Ishikawa (cell line): ENCODE measurements at regions not wholly inside any gene's neighbourhood (a gene's known extent, or its start where the extent isn't known, plus 50 kb on each side); places are given as distances from the start of the nearest gene placed in this dataset.

ENCODE experiments used
- CEBPB ChIP-seq: IDR thresholded peaks from 2 replicates; pipeline ENCODE4 v1.6.1; 2012
- CREB1 ChIP-seq: IDR thresholded peaks from 2 replicates; pipeline ENCODE4 v1.6.1; 2012; ENCODE audit warnings: low read depth
- EGR1 ChIP-seq: IDR thresholded peaks from 2 replicates; pipeline ENCODE4 v1.6.1; 2012
- EP300 ChIP-seq: IDR thresholded peaks from 2 replicates; pipeline ENCODE4 v1.6.1; 2012; ENCODE audit warnings: borderline replicate concordance
- FOXM1 ChIP-seq: IDR thresholded peaks from 2 replicates; pipeline ENCODE4 v1.6.1; 2012; ENCODE audit warnings: low read depth, borderline replicate concordance
- NFIC ChIP-seq: IDR thresholded peaks from 2 replicates; pipeline ENCODE4 v1.6.1; 2012
- RAD21 ChIP-seq: IDR thresholded peaks from 2 replicates; pipeline ENCODE4 v1.6.1; 2012; ENCODE audit warnings: low read depth
- TAF1 ChIP-seq: IDR thresholded peaks from 2 replicates; pipeline ENCODE4 v1.6.1; 2012; ENCODE audit warnings: low read depth, mild to moderate bottlenecking
- TCF12 ChIP-seq: IDR thresholded peaks from 2 replicates; pipeline ENCODE4 v1.6.1; 2012; ENCODE audit warnings: low read depth
- TEAD4 ChIP-seq: IDR thresholded peaks from 2 replicates; pipeline ENCODE4 v1.6.1; 2012
- YY1 ChIP-seq: IDR thresholded peaks from 2 replicates; pipeline ENCODE4 v1.6.1; 2012; ENCODE audit warnings: low read depth
- ZBTB7A ChIP-seq: IDR thresholded peaks from 2 replicates; pipeline ENCODE4 v1.6.1; 2012; ENCODE audit warnings: low read depth
- TF ChIP-seq, protein P1 (sequence below): IDR thresholded peaks from 2 replicates; pipeline ENCODE4 v1.6.1; 2012
- TF ChIP-seq, protein P2 (sequence below): IDR thresholded peaks from 2 replicates; pipeline ENCODE4 v1.6.1; 2012
- TF ChIP-seq, protein P3 (sequence below): IDR thresholded peaks from 2 replicates; pipeline ENCODE4 v1.6.1; 2012; ENCODE audit warnings: low read depth, mild to moderate bottlenecking

DNA sequence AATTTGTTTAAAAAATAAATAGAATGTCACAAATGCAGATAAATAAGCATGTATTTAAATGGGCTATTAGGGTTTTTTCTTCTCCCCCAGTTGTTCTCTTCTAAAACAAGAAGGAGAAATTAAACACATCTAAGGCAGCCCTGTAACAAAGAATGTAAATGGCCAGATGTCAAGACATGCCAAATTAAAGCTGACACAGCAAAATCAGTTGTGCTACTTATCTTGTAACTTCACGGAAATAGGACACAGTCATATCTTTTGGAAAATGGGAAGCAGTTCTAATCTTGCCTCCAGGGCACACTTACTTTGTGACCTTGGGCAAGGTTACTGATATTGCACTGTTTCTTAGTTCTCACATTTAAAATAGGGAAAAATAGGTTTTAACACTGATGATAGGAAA lies 200.1 kb upstream of the NRXN1 start:
- TF ChIP-seq, protein P1, sequence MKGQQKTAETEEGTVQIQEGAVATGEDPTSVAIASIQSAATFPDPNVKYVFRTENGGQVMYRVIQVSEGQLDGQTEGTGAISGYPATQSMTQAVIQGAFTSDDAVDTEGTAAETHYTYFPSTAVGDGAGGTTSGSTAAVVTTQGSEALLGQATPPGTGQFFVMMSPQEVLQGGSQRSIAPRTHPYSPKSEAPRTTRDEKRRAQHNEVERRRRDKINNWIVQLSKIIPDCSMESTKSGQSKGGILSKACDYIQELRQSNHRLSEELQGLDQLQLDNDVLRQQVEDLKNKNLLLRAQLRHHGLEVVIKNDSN: no peak
- TF ChIP-seq RAD21 (no peak), TCF12 (no peak), TEAD4 (no peak), EP300 (no peak), CREB1 (no peak), NFIC (no peak), EGR1 (no peak), TAF1 (no peak), YY1 (no peak), FOXM1 (no peak), ZBTB7A (no peak), CEBPB (no peak)
- TF ChIP-seq, protein P2, sequence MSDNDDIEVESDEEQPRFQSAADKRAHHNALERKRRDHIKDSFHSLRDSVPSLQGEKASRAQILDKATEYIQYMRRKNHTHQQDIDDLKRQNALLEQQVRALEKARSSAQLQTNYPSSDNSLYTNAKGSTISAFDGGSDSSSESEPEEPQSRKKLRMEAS: no peak
- TF ChIP-seq, protein P3, sequence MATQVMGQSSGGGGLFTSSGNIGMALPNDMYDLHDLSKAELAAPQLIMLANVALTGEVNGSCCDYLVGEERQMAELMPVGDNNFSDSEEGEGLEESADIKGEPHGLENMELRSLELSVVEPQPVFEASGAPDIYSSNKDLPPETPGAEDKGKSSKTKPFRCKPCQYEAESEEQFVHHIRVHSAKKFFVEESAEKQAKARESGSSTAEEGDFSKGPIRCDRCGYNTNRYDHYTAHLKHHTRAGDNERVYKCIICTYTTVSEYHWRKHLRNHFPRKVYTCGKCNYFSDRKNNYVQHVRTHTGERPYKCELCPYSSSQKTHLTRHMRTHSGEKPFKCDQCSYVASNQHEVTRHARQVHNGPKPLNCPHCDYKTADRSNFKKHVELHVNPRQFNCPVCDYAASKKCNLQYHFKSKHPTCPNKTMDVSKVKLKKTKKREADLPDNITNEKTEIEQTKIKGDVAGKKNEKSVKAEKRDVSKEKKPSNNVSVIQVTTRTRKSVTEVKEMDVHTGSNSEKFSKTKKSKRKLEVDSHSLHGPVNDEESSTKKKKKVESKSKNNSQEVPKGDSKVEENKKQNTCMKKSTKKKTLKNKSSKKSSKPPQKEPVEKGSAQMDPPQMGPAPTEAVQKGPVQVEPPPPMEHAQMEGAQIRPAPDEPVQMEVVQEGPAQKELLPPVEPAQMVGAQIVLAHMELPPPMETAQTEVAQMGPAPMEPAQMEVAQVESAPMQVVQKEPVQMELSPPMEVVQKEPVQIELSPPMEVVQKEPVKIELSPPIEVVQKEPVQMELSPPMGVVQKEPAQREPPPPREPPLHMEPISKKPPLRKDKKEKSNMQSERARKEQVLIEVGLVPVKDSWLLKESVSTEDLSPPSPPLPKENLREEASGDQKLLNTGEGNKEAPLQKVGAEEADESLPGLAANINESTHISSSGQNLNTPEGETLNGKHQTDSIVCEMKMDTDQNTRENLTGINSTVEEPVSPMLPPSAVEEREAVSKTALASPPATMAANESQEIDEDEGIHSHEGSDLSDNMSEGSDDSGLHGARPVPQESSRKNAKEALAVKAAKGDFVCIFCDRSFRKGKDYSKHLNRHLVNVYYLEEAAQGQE: no peak

DNA sequence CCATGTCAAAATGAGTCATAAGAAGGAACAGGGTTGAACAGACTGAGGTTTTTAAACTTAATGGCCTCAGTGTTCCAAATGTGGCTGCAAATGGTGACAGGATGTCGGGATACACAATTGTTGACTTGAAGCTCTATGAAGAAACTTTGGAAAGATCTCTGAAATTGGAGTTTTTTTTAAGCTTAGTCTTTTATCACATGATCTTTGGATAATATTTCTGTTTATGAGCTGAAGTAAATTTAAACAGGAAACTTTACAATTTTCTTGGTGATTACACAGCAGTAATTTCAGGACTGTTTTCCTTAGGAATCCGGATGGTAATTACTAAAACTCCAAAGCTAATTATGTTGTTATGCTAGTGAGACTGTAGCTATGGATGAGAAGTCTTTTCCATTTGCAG lies 199.1 kb upstream of the NRXN1 start:
- TF ChIP-seq ZBTB7A (no peak), CEBPB (no peak)

DNA sequence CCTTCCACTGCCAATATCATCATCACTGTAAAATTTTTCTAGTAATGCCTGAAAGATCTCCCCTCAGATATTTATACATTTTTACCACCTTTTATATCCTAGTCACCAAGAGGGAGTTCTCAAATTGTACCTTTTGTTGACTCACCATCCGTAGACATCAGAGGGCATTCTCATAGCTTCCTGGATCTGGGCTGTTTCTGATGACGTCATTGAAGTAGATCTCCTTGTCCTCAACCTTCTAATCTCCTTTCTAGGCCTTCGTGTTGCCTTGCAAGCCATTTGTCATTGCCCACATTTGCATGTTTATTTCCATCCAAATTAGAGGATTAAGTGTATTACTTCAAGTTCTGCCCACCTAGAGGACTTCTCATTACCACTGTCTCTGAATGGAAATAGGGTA lies 193.4 kb upstream of the NRXN1 start:
- TF ChIP-seq TAF1 (no peak), YY1 (no peak), CREB1 (no peak), TEAD4 (no peak), CEBPB (no peak), ZBTB7A (no peak), EGR1 (no peak), FOXM1 (no peak), NFIC (no peak), RAD21 (no peak), EP300 (no peak), TCF12 (no peak)
- TF ChIP-seq, protein P1: no peak
- TF ChIP-seq, protein P3: no peak
- TF ChIP-seq, protein P2: no peak

DNA sequence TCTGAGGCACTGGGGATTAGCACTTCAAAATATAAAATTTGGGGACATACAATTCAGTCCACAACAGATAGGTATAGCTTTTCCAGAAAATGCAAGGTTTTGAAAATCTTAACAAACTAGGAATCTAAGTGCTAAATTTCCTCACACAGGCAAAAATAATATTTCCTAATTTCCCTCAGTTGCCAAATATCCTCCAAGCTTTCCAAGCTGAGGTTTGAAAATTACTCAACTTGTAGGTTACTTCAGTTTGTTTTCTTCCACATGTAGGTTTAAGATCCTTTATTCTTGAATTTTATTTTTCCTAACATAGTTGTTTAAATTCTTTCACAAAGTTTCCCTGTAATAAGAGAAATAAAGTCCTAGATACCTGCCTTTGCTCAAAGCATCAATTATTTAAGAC lies 192.9 kb upstream of the NRXN1 start:
- TF ChIP-seq TCF12 (no peak), RAD21 (no peak), YY1 (no peak), EGR1 (no peak), FOXM1 (no peak), ZBTB7A (no peak), CEBPB (no peak)
- TF ChIP-seq, protein P2: no peak
- TF ChIP-seq, protein P1: no peak
- TF ChIP-seq, protein P3: no peak

DNA sequence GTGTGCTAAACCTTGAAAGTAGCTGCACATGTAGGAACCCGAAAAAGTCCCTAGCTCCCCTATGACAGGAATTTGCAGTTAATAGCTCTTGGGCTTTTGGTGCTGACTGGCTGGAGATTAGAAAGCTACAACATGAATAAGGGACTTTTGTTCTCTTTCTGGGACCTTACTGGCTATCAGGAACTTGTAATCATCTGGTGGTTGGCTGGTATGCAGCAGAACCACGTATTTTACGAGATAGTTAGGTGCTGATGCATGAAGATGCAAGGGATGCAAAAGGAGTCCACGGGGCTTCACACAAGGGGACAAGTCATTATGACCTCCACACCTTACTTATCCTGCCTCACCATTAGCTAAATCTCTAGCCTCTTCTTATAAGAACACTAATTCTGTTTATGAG lies 190.2 kb upstream of the NRXN1 start:
- TF ChIP-seq EP300 (no peak), YY1 (no peak), FOXM1 (no peak), RAD21 (no peak), TAF1 (no peak), ZBTB7A (no peak), EGR1 (no peak), CEBPB (no peak)
- TF ChIP-seq, protein P1: no peak
